Keratinocyte (primary cell): ENCODE measurements at regions not wholly inside any gene's neighbourhood (a gene's known extent, or its start where the extent isn't known, plus 50 kb on each side); places are given as distances from the start of the nearest gene placed in this dataset.

ENCODE experiments used
- DNase-seq: peaks from one replicate; pipeline ENCODE4 v3.0.0-alpha.2; 2011; ENCODE audit warnings: low read depth, missing footprints, low spot score
- FAIRE-seq: peaks from 2 replicates; lab custom pipeline; 2011; peaks lifted over from hg19 to GRCh38; lab: Jason Lieb, UNC
- H2AFZ ChIP-seq: 2 replicates; pipeline ENCODE4 v1.6.0; 2012; ENCODE audit warnings: low read length, control low read depth, inconsistent platforms; ENCODE audit not compliant: control insufficient read depth
- H3K27ac ChIP-seq: 2 replicates; pipeline ENCODE4 v1.5.1; 2011; ENCODE audit warnings: low read length; ENCODE audit not compliant: control insufficient read depth, insufficient read depth
- H3K27me3 ChIP-seq: 3 replicates; pipeline ENCODE4 v1.6.0; 2011; ENCODE audit warnings: low read length; ENCODE audit not compliant: control insufficient read depth, insufficient read depth; ENCODE audit errors: extremely low read depth
- H3K36me3 ChIP-seq, 2 experiments: 2 replicates in 1 of 2; 3 replicates in 1 of 2; pipeline ENCODE4 v1.5.1; 2011; ENCODE audit warnings: low read length in 2 of 2, mild to moderate bottlenecking in 1 of 2; ENCODE audit not compliant: control insufficient read depth in 2 of 2, insufficient read depth in 2 of 2; ENCODE audit errors: extremely low read depth in 1 of 2
- H3K4me1 ChIP-seq: 3 replicates; pipeline ENCODE4 v1.5.1; 2011; ENCODE audit warnings: low read length; ENCODE audit not compliant: control insufficient read depth, insufficient read depth; ENCODE audit errors: extremely low read depth
- H3K4me2 ChIP-seq: 3 replicates; pipeline ENCODE4 v1.6.0; 2011; ENCODE audit warnings: low read depth, low read length; ENCODE audit not compliant: control insufficient read depth, insufficient read depth; ENCODE audit errors: extremely low read depth
- H3K4me3 ChIP-seq, 3 experiments: fragments of 200-600 bp in 1 of 3; sonication (generic) in 1 of 3; 2 replicates in 2 of 3; 3 replicates in 1 of 3; pipeline ENCODE4 v1.5.1; 2011 to 2016; ENCODE audit warnings: low read length in 3 of 3, mild to moderate bottlenecking in 3 of 3, control low read depth in 2 of 3, inconsistent platforms in 1 of 3, low read depth in 1 of 3, mixed read lengths in 1 of 3, mixed run types in 1 of 3, moderate library complexity in 1 of 3; ENCODE audit not compliant: control insufficient read depth in 2 of 3, insufficient read depth in 2 of 3; ENCODE audit errors: extremely low read depth in 1 of 3
- H3K79me2 ChIP-seq: 2 replicates; pipeline ENCODE4 v1.6.0; 2012; ENCODE audit warnings: low read length; ENCODE audit not compliant: control insufficient read depth, insufficient read depth
- H3K9ac ChIP-seq: 3 replicates; pipeline ENCODE4 v1.6.0; 2011; ENCODE audit warnings: low read length; ENCODE audit not compliant: control insufficient read depth, insufficient read depth; ENCODE audit errors: extremely low read depth
- H3K9me1 ChIP-seq: 3 replicates; pipeline ENCODE4 v1.6.0; 2011; ENCODE audit warnings: low read length; ENCODE audit not compliant: control insufficient read depth, insufficient read depth; ENCODE audit errors: extremely low read depth
- H3K9me3 ChIP-seq: 2 replicates; pipeline ENCODE4 v1.5.1; 2012; ENCODE audit warnings: low read depth, low read length; ENCODE audit not compliant: control insufficient read depth
- H4K20me1 ChIP-seq: 3 replicates; pipeline ENCODE4 v1.6.0; 2011; ENCODE audit warnings: low read length; ENCODE audit not compliant: control insufficient read depth, insufficient read depth; ENCODE audit errors: extremely low read depth
- EZH2 ChIP-seq: IDR thresholded peaks from one replicate; pipeline ENCODE4 v1.6.1; 2012; ENCODE audit warnings: inconsistent platforms, mild to moderate bottlenecking, low read length, moderate library complexity
- dilution Hi-C: fragments of 300-500 bp; cut with MboI; formaldehyde crosslinking; loops from one replicate; pipeline ENCODE4 v1.7.0; 2020; ENCODE audit warnings: low sequenced_read_pairs; ENCODE audit not compliant: extremely low pct_ligation_motif_present
- TF ChIP-seq, protein P1 (sequence below), 3 experiments: IDR thresholded peaks in 1 of 3; conservative IDR thresholded peaks in 1 of 3; optimal IDR thresholded peaks in 1 of 3; 2 replicates in 2 of 3; 3 replicates in 1 of 3; pipeline versions ENCODE3 to v1.5.1; 2011; ENCODE audit warnings: low read length in 3 of 3, mild to moderate bottlenecking in 3 of 3, moderate library complexity in 2 of 3, control low read depth in 1 of 3, inconsistent platforms in 1 of 3; ENCODE audit not compliant: insufficient read depth in 2 of 3; ENCODE audit errors: extremely low read depth in 1 of 3

DNA sequence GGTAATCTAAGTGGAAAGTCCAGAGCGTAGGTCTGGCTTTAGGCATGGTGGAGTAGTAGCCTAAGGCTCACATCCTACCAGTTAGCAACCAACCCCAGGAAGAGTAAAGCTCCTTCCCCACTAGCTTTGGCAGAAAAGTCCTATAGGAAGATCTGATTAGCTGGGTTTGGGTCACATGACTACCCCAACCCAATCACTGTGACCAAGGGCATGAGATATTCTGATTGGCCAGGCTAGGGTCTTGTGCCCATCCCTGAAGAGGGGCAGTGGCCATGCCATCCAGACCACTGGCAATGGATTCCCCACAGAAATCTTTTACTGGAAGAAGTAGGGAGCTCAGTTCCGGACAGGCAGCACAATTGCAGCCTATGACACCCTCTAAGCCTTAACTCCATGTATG, 58.6 kb upstream of the CD34 start:
- H3K9me1 ChIP-seq: no peaks in the 10 kb centered on the region
- no peak overlapping the region for H2AFZ ChIP-seq
- dilution Hi-C loops: no loop called here
- no peak for FAIRE-seq
- H3K9me3 ChIP-seq: no peaks in the 10 kb centered on the region
- no peak for DNase-seq
- TF ChIP-seq EZH2: no peak
- TF ChIP-seq, protein P1, sequence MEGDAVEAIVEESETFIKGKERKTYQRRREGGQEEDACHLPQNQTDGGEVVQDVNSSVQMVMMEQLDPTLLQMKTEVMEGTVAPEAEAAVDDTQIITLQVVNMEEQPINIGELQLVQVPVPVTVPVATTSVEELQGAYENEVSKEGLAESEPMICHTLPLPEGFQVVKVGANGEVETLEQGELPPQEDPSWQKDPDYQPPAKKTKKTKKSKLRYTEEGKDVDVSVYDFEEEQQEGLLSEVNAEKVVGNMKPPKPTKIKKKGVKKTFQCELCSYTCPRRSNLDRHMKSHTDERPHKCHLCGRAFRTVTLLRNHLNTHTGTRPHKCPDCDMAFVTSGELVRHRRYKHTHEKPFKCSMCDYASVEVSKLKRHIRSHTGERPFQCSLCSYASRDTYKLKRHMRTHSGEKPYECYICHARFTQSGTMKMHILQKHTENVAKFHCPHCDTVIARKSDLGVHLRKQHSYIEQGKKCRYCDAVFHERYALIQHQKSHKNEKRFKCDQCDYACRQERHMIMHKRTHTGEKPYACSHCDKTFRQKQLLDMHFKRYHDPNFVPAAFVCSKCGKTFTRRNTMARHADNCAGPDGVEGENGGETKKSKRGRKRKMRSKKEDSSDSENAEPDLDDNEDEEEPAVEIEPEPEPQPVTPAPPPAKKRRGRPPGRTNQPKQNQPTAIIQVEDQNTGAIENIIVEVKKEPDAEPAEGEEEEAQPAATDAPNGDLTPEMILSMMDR (optimal IDR thresholded peaks at IDR 0.05 in 1 of 3, IDR thresholded peaks at IDR 0.05 in 1 of 3, conservative IDR thresholded peaks at IDR 0.05 in 1 of 3; ENCODE audit: extremely low read depth in 1 of 3, insufficient read depth in 2 of 3, low read length in 3 of 3): no peak
- no peaks in the 10 kb centered on the region for H3K79me2 ChIP-seq
- H3K9ac ChIP-seq: no peak overlapping the region
- H3K4me2 ChIP-seq: no peak overlapping the region
- H3K4me3 ChIP-seq: no peak overlapping the region
- no peaks in the 10 kb centered on the region for H3K36me3 ChIP-seq
- H3K27ac ChIP-seq: no peak overlapping the region
- no peaks in the 10 kb centered on the region for H4K20me1 ChIP-seq
- H3K4me1 ChIP-seq: peaks cover 6% of the 10 kb centered on the region
- no peaks in the 10 kb centered on the region for H3K27me3 ChIP-seq

DNA sequence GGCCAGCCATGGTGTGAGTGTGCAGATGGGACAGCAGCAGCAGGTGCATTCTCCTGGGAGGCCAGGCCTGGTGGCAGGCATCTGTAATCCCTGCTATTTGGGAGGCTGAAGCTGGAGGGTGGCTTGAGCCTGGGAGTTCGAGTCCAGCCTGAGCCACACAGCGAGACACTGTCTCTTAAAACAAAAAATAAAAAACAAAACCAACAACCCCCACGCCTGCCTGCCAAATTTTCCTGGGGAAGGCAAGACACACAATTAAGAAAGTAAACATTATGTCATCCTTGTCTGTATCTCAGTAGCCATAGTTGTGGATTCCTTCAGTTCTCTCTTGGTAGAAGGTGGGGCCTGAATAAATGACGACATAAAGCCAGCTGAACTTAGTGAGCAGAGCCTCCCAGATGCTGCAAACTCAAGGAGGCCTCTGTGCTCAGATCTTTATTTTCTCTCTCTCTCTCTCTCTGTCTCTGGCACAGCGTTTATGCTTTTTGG, 57.6 kb upstream of the CD34 start:
- Histone ChIP-seq H4K20me1 (no peaks in the 10 kb centered on the region), H3K27ac (no peak overlapping the region), H3K27me3 (no peaks in the 10 kb centered on the region), H2AFZ (no peak overlapping the region), H3K36me3 (no peaks in the 10 kb centered on the region), H3K4me2 (no peak overlapping the region), H3K9ac (no peak overlapping the region), H3K4me3 (no peak overlapping the region), H3K79me2 (no peaks in the 10 kb centered on the region), H3K4me1 (peaks cover 15% of the 10 kb centered on the region), H3K9me3 (no peaks in the 10 kb centered on the region), H3K9me1 (no peaks in the 10 kb centered on the region)
- TF ChIP-seq, protein P1 (optimal IDR thresholded peaks at IDR 0.05 in 1 of 3, IDR thresholded peaks at IDR 0.05 in 1 of 3, conservative IDR thresholded peaks at IDR 0.05 in 1 of 3; ENCODE audit: extremely low read depth in 1 of 3, insufficient read depth in 2 of 3, low read length in 3 of 3): no peak
- TF ChIP-seq EZH2: no peak
- FAIRE-seq: no peak
- dilution Hi-C loops: no loop called here
- DNase-seq: no peak
